Gastrocnemius medialis (tissue), 4 donors: ENCODE measurements at regions not wholly inside any gene's neighbourhood (a gene's known extent, or its start where the extent isn't known, plus 50 kb on each side); places are given as distances from the start of the nearest gene placed in this dataset.

Experiments
- ATAC-seq, 2 donors: fragments of 150-250 bp; one replicate each; pipeline ENCODE4 v1.9.1; 2016
- DNase-seq, 2 donors: peaks; one replicate each; pipeline ENCODE4 v3.0.0-alpha.2; 2019
- H3K27ac ChIP-seq, 4 donors: fragments of 200-600 bp; sonication (generic); 1 replicate in 1 of 4; 2 replicates in 3 of 4; pipeline ENCODE4 v1.5.1; 2016 to 2018; ENCODE audit warnings: mild to moderate bottlenecking in 2 of 4, moderate library complexity in 1 of 4
- H3K27me3 ChIP-seq, 3 donors: fragments of 200-600 bp; sonication (generic) in 2 of 3; 1 replicate in 1 of 3; 2 replicates in 2 of 3; pipeline versions ENCODE4 v1.5.1 to v1.6.0; 2016 to 2019; ENCODE audit warnings: mild to moderate bottlenecking in 1 of 3, moderate library complexity in 1 of 3
- H3K36me3 ChIP-seq, 2 donors: fragments of 200-600 bp; sonication (generic) in 1 of 2; one replicate each; pipeline ENCODE4 v1.5.1; 2017 to 2018
- H3K4me1 ChIP-seq, 2 donors: fragments of 200-600 bp; sonication (generic) in 1 of 2; one replicate each; pipeline ENCODE4 v1.5.1; 2016 to 2017; ENCODE audit warnings: mild to moderate bottlenecking in 2 of 2
- H3K4me3 ChIP-seq, 4 donors: fragments of 200-600 bp; sonication (generic) in 3 of 4; 1 replicate in 1 of 4; 2 replicates in 3 of 4; pipeline ENCODE4 v1.5.1; 2016 to 2019; ENCODE audit warnings: mild to moderate bottlenecking in 2 of 4
- H3K9me3 ChIP-seq, 3 donors: fragments of 200-600 bp; sonication (generic) in 2 of 3; 1 replicate in 1 of 3; 2 replicates in 2 of 3; pipeline ENCODE4 v1.5.1; 2016 to 2019
- POLR2A ChIP-seq, 2 donors: fragments of 450-650 bp; IDR thresholded peaks; one replicate each; pipeline ENCODE4 v1.6.1; 2017; ENCODE audit warnings: antibody characterized with exemption in 2 of 2, mild to moderate bottlenecking in 2 of 2, moderate library complexity in 2 of 2
- in situ Hi-C, 4 donors: fragments of 200-750 bp; cut with MboI; loops; one replicate each; pipeline versions ENCODE4 v1.15.0 to v1.8.0; 2017; ENCODE audit warnings: low sequenced_read_pairs in 4 of 4
- intact Hi-C: fragments of 100-400 bp; cut with DNase I; formaldehyde crosslinking; loops from one replicate; pipeline ENCODE4 v1.15.1; 2023; ENCODE audit warnings: low total_unique reads
- TF ChIP-seq, protein P1 (sequence below), 5 experiments: fragments of 450-650 bp in 3 of 5; fragments of 200-600 bp in 2 of 5; sonication (generic) in 2 of 5; IDR thresholded peaks in 4 of 5; conservative IDR thresholded peaks in 1 of 5; 1 replicate in 4 of 5; 2 replicates in 1 of 5; pipeline ENCODE4 v1.5.1; 2016 to 2019; ENCODE audit warnings: antibody characterized with exemption in 5 of 5, mild to moderate bottlenecking in 3 of 5, moderate library complexity in 3 of 5

DNA sequence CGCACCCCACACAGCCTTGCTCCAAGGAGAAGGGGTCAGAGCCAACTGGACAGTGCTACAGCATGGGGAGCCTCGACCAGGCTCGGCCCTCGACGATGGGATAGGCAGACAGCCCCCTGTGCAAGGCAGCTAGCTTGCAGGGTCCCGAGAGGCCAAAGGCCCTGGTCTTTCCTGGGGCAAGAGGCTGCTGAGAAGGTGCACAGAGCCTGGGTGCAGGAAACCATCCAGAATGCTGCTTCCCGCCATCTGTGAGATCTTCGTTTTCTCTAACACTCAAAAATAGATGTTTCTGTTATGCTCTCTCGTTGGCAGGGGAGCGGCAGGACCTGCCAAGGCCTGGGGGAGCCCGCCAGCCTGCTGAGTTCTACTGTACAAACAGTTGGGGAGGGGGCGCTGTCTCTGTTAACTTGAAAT lies 168.0 kb upstream of the RTL1 start:
- no peak for ATAC-seq
- no peak for DNase-seq
- no peak overlapping the region for H3K4me3 ChIP-seq
- intact Hi-C loops (no loop called here), in situ Hi-C loops (no loop called here)
- no peaks in the 10 kb centered on the region for H3K4me1 ChIP-seq
- peaks cover 6 to 21% (median 14%) of the 10 kb centered on the region in 3 donors for H3K27me3 ChIP-seq
- TF ChIP-seq, protein P1, sequence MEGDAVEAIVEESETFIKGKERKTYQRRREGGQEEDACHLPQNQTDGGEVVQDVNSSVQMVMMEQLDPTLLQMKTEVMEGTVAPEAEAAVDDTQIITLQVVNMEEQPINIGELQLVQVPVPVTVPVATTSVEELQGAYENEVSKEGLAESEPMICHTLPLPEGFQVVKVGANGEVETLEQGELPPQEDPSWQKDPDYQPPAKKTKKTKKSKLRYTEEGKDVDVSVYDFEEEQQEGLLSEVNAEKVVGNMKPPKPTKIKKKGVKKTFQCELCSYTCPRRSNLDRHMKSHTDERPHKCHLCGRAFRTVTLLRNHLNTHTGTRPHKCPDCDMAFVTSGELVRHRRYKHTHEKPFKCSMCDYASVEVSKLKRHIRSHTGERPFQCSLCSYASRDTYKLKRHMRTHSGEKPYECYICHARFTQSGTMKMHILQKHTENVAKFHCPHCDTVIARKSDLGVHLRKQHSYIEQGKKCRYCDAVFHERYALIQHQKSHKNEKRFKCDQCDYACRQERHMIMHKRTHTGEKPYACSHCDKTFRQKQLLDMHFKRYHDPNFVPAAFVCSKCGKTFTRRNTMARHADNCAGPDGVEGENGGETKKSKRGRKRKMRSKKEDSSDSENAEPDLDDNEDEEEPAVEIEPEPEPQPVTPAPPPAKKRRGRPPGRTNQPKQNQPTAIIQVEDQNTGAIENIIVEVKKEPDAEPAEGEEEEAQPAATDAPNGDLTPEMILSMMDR (IDR thresholded peaks at IDR 0.05 in 4 of 5, conservative IDR thresholded peaks at IDR 0.05 in 1 of 5), result no peak
- TF ChIP-seq POLR2A (IDR thresholded peaks at IDR 0.05), result no peak
- H3K9me3 ChIP-seq, result no peaks in the 10 kb centered on the region
- H3K36me3 ChIP-seq, result no peaks in the 10 kb centered on the region
- H3K27ac ChIP-seq, result no peak overlapping the region

DNA sequence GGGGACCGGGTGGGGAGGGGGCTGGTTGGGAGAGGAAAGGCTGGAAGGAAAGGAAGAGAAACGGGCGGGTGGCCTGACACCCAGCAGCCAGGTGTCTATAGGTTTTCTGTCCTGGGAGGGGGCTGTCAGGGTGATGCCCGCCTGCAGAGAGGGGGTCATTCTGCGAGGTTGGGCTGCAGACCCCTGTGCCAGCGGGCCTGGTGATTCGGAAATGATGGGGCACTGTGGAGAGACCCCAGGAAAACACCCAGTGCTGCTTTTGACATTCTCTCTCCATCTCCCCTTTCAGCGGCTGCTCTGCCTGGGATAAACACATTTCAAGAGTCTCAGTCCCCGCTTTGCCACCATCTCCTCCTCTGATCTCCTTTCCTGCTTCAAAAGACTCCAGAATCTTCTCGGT lies 168.5 kb upstream of the RTL1 start:
- H3K4me3 ChIP-seq, result no peak overlapping the region
- no peak for TF ChIP-seq POLR2A (IDR thresholded peaks at IDR 0.05)
- TF ChIP-seq, protein P1 (IDR thresholded peaks at IDR 0.05 in 4 of 5, conservative IDR thresholded peaks at IDR 0.05 in 1 of 5), result no peak
- H3K9me3 ChIP-seq, result no peaks in the 10 kb centered on the region
- no peaks in the 10 kb centered on the region for H3K36me3 ChIP-seq
- peaks cover 12 to 26% (median 20%) of the 10 kb centered on the region in 3 donors for H3K27me3 ChIP-seq
- ATAC-seq, result no peak
- DNase-seq, result no peak
- in situ Hi-C loops (no loop called here), intact Hi-C loops (no loop called here)
- no peaks in the 10 kb centered on the region for H3K4me1 ChIP-seq
- H3K27ac ChIP-seq, result no peak overlapping the region

DNA sequence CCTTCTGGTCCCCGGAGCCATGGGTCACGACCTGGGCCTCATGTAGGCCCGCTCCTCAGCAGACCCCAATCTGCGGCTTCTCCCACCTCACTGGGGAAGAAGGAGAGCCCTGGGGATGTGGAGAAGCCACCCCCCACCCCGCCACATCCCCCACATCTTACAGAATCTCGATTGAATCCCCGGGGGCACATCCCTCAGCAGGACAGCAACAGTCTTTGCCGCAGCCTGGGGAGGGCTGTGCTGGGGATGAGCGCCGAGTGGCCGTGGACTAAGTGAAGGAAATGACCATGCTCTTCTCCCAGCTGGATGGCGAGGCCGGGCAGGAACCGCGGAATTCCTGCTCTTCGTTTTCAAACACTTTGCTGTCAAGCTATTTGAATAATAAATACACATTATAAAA lies 169.0 kb upstream of the RTL1 start:
- in situ Hi-C loops, result no loop called here
- H3K36me3 ChIP-seq, result no peaks in the 10 kb centered on the region
- intact Hi-C loops, result no loop called here
- peaks cover 0 to 5% of the 10 kb centered on the region in 2 donors for H3K4me1 ChIP-seq
- ATAC-seq (no peak), DNase-seq (no peak)
- no peaks in the 10 kb centered on the region for H3K9me3 ChIP-seq
- no peak overlapping the region for H3K4me3 ChIP-seq
- peaks cover 16 to 31% (median 23%) of the 10 kb centered on the region in 3 donors for H3K27me3 ChIP-seq
- TF ChIP-seq, protein P1 (IDR thresholded peaks at IDR 0.05 in 4 of 5, conservative IDR thresholded peaks at IDR 0.05 in 1 of 5), result no peak
- TF ChIP-seq POLR2A (IDR thresholded peaks at IDR 0.05), result no peak
- H3K27ac ChIP-seq, result no peak overlapping the region

DNA sequence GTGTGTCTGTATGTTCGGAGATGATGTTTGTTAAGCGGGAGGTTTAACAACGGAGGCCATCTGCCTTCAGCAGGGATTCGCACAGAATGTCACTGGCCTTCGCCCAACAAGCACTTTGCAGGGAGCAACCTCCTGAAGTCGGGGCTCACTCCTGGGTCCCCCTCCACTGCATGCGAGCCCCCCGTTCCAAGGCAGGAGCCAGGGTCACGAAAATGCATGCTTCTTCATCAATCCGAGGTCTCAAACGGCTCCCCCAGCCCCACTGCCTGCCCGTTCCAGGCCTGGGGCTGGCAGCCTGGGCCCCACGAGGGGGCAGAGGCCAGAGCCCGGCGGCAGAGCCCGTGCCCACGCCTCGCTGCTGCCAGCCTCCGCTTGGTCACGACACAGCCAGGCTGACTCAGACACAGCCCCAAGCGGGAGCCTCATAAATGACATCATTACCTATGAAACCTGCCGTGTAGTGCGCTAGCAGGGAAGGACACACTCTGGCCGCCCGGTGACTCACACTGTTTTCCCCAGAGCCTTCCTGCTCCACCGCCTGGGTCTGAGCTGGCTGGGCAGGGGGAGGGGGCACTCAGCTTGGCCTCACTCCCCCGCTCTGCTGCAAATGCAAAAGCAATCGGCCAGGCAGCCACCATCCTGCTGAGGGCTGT lies 169.5 kb upstream of the RTL1 start:
- Histone ChIP-seq H3K27me3 (peaks cover 20 to 36% (median 23%) of the 10 kb centered on the region in 3 donors), H3K4me1 (peaks cover 0 to 5% of the 10 kb centered on the region in 2 donors), H3K9me3 (no peaks in the 10 kb centered on the region), H3K36me3 (no peaks in the 10 kb centered on the region), H3K27ac (no peak overlapping the region), H3K4me3 (no peak overlapping the region)
- TF ChIP-seq, protein P1 (IDR thresholded peaks at IDR 0.05 in 4 of 5, conservative IDR thresholded peaks at IDR 0.05 in 1 of 5), result no peak
- in situ Hi-C loops (no loop called here), intact Hi-C loops (no loop called here)
- DNase-seq (no peak), ATAC-seq (no peak)

GRCh38 chr14:101073598-101073965 lies 170.1 kb upstream of the RTL1 start:
- ATAC-seq, result no peak
- in situ Hi-C loops, result no loop called here
- TF ChIP-seq POLR2A (IDR thresholded peaks at IDR 0.05), result no peak
- TF ChIP-seq, protein P1 (IDR thresholded peaks at IDR 0.05 in 4 of 5, conservative IDR thresholded peaks at IDR 0.05 in 1 of 5), result no peak
- DNase-seq, result no peak
- Histone ChIP-seq H3K4me1 (peaks cover 0 to 5% of the 10 kb centered on the region in 2 donors), H3K36me3 (no peaks in the 10 kb centered on the region), H3K27me3 (peaks cover 23 to 42% (median 28%) of the 10 kb centered on the region in 3 donors), H3K4me3 (no peak overlapping the region), H3K27ac (no peak overlapping the region), H3K9me3 (no peaks in the 10 kb centered on the region)
- intact Hi-C loops, result no loop called here
